ENCODE measurements at regions not wholly inside any gene's neighbourhood (a gene's known extent, or its start where the extent isn't known, plus 50 kb on each side); places are given as distances from the start of the nearest gene placed in this dataset.

GRCh38 chr3:118754406-118755252, 280.0 kb downstream of the IGSF11 start (continued):
- TF ChIP-seq RAD21 (IDR thresholded peaks at IDR 0.05 in 1 of 2, conservative IDR thresholded peaks at IDR 0.05 in 1 of 2; ENCODE audit: low read depth in 2 of 2, low read length in 2 of 2) (no peak), KDM4A (IDR thresholded peaks at IDR 0.05; ENCODE audit: low read depth, low read length, severe bottlenecking) (no peak), GABPA (IDR thresholded peaks at IDR 0.05; ENCODE audit: borderline replicate concordance, insufficient read depth, low read length) (no peak), TAF1 (IDR thresholded peaks at IDR 0.05; ENCODE audit: low read depth, low read length) (no peak), EZH2 (IDR thresholded peaks at IDR 0.05; ENCODE audit: low read depth, low read length, severe bottlenecking) (no peak)
- TF ChIP-seq, protein P1, sequence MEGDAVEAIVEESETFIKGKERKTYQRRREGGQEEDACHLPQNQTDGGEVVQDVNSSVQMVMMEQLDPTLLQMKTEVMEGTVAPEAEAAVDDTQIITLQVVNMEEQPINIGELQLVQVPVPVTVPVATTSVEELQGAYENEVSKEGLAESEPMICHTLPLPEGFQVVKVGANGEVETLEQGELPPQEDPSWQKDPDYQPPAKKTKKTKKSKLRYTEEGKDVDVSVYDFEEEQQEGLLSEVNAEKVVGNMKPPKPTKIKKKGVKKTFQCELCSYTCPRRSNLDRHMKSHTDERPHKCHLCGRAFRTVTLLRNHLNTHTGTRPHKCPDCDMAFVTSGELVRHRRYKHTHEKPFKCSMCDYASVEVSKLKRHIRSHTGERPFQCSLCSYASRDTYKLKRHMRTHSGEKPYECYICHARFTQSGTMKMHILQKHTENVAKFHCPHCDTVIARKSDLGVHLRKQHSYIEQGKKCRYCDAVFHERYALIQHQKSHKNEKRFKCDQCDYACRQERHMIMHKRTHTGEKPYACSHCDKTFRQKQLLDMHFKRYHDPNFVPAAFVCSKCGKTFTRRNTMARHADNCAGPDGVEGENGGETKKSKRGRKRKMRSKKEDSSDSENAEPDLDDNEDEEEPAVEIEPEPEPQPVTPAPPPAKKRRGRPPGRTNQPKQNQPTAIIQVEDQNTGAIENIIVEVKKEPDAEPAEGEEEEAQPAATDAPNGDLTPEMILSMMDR (IDR thresholded peaks at IDR 0.05; ENCODE audit: control extremely low read depth in 1 of 3, insufficient read depth in 1 of 3, low read depth in 1 of 3, low read length in 3 of 3), result no peak
